Loucy (cell line): ENCODE measurements at regions not wholly inside any gene's neighbourhood (a gene's known extent, or its start where the extent isn't known, plus 50 kb on each side); places are given as distances from the start of the nearest gene placed in this dataset.

ENCODE experiments used
- CTCF ChIP-seq: fragments of 200-600 bp; sonication (generic); conservative IDR thresholded peaks from 2 replicates; pipeline ENCODE4 v1.5.1; 2014; ENCODE audit warnings: mild to moderate bottlenecking, antibody characterized with exemption, low read length
- EZH2phosphoT487 ChIP-seq: fragments of 200-600 bp; IDR thresholded peaks from 2 replicates; pipeline ENCODE4 v1.6.1; 2018; ENCODE audit warnings: antibody characterized with exemption, mild to moderate bottlenecking, moderate library complexity, borderline replicate concordance

- TF ChIP-seq CTCF (no peak), EZH2phosphoT487 (no peak)
These were observed 60.3 kb upstream of the MANEA start for GRCh38 chr6:95517004-95517403.
